ENCODE measurements at regions not wholly inside any gene's neighbourhood (a gene's known extent, or its start where the extent isn't known, plus 50 kb on each side); places are given as distances from the start of the nearest gene placed in this dataset.

DNA sequence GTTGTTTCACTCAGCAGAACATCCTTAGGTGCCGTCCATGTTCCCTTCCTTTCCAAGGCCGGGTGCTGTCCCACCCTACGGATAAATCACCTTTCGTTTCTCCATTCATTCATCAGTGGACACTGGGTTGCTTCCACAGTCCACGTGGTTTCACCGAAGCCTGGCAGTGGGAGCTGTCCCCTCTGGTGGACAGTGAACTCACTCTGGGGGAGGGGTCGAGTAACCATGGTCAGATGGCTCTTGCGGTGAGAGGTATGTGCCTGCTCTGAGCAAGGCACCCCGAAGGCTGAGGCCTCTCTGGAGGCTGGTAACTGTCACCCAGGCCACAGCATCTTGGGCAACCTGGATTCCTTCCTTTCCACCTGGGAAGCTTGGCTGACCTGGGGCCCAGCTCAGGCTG lies 61.5 kb upstream of the TWIST2 start:
- TF ChIP-seq, protein P1, sequence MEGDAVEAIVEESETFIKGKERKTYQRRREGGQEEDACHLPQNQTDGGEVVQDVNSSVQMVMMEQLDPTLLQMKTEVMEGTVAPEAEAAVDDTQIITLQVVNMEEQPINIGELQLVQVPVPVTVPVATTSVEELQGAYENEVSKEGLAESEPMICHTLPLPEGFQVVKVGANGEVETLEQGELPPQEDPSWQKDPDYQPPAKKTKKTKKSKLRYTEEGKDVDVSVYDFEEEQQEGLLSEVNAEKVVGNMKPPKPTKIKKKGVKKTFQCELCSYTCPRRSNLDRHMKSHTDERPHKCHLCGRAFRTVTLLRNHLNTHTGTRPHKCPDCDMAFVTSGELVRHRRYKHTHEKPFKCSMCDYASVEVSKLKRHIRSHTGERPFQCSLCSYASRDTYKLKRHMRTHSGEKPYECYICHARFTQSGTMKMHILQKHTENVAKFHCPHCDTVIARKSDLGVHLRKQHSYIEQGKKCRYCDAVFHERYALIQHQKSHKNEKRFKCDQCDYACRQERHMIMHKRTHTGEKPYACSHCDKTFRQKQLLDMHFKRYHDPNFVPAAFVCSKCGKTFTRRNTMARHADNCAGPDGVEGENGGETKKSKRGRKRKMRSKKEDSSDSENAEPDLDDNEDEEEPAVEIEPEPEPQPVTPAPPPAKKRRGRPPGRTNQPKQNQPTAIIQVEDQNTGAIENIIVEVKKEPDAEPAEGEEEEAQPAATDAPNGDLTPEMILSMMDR (conservative IDR thresholded peaks at IDR 0.05; ENCODE audit: low read length): peak; percentile 18; the same call in 1 of the 2 replicates
- peak; percentile 82 for DNase-seq (ENCODE audit: low read depth)
- peak overlapping the region; percentile 60 for H3K4me3 ChIP-seq (ENCODE audit: low read length)

DNA sequence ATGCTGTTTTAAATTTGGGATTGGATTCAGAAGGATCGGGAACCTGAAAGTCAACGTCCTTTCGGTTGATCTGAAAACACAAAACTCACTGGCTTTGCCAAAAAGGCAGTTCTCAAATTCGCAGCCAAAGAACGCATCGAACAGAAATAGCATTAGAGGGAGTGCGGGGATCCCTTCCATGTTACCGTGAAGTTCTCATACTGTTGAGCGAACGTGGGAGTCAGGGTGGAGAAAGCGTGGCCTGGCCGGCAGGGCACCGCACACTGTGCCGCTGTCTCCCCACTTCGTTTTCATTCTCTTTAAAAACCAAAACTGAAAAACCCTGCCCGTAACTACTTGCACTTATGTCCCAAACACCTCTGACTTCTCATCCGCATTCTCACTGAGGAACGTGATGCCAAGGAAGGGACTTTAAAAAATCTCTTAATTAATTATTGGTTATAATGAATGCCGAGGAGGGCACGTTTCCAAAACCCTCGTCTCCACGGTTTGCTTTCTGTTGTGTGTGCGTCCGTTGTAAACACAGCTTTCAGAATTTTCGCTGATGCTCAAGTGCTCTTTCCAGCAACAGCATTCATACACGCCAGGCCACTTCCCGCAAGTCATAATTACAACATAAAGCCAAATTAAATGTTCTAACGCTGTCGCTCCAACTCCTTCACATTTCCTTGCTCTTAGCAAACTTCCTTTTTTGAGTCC lies 60.9 kb upstream of the TWIST2 start:
- TF ChIP-seq, protein P1 (conservative IDR thresholded peaks at IDR 0.05; ENCODE audit: low read length): no peak; the same call in 1 of the 2 replicates
- peak overlapping the region; percentile 60 for H3K4me3 ChIP-seq (ENCODE audit: low read length)
- DNase-seq (ENCODE audit: low read depth): peak; percentile 87

DNA sequence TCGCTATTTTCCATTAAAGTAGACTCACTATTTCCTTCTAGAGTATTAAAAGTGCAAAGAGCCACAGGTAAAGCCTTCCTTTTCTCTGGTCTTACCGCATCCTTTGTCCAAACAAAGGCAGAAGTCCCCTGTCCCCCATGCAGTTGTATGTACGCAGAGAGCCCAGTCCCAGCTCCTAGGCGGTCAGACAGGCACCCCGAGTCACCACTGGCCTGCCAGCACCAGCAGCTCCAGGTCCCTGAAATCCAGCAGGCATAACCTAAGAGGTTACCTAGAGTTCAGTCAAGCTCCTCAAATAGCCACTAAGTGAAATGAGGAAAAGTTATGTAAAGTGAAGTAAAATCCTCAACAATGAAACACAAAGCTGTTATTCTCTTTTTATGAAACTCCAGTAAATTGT lies 60.4 kb upstream of the TWIST2 start:
- TF ChIP-seq, protein P1 (conservative IDR thresholded peaks at IDR 0.05; ENCODE audit: low read length): no peak
- H3K4me3 ChIP-seq (ENCODE audit: low read length): peak overlapping the region; percentile 60
- DNase-seq (ENCODE audit: low read depth): peak; percentile 63

DNA sequence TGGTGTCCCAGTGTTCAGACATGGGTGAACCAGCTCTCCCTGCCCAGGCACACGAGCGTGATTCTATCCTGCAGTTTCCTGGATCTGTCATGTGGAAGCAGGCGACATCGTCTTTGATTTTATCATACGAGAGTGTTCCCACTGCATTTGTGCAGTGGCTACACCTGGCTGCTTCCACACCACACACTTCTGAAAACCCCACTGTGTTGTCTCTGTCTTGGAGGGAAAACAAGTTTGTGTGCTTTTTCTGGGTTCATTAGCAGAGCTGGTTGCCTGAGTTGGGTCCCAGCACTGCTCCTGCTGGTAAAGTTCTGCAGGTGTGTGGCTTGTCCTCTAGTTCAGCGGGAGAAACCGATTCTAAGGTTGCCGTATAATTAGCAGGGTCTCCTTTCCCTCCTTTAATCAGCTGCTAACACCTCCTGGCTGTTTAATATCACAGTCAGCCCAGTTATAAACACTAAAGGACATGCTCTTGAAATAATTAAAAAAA lies 58.5 kb upstream of the TWIST2 start:
- peak overlapping the region; percentile 60 for H3K4me3 ChIP-seq (ENCODE audit: low read length)
- peak; percentile 40 for DNase-seq (ENCODE audit: low read depth)
- TF ChIP-seq, protein P1 (conservative IDR thresholded peaks at IDR 0.05; ENCODE audit: low read length): peak; percentile 54

DNA sequence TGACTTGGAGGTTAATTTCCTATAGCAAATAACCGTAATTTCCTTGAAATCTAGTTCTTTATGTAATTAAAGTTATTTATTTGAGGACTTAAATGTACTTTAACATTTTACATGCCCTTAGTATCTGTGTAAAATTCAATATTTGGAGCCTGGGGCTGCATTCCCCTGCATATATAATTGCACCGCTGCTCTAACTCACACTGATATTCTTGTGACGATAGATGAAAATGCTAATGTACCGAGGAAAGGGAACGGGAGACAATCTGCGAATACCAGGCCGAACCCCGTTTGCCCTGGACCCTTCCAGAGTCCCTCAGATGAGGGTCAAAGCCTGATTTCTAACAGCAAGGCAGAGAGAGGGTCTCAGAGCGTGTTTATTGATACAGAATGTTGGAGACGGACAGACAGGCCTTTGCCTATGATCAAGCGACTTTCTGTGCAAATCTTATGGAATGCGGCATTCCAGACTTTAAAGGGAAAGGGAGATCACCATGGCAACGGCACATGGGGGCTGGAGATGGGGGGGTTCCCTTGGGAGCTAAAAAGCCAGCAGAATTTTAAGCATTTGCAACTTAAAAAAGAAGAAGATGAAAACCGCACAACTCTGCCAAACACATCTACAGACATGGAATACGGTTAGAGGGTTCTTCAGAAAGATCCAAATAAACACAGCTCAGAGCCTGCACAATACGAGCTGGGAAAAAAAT lies 57.6 kb upstream of the TWIST2 start:
- TF ChIP-seq, protein P1 (conservative IDR thresholded peaks at IDR 0.05; ENCODE audit: low read length): no peak
- peak overlapping the region; percentile 58 for H3K4me3 ChIP-seq (ENCODE audit: low read length)
- peak; percentile 92 for DNase-seq (ENCODE audit: low read depth)

DNA sequence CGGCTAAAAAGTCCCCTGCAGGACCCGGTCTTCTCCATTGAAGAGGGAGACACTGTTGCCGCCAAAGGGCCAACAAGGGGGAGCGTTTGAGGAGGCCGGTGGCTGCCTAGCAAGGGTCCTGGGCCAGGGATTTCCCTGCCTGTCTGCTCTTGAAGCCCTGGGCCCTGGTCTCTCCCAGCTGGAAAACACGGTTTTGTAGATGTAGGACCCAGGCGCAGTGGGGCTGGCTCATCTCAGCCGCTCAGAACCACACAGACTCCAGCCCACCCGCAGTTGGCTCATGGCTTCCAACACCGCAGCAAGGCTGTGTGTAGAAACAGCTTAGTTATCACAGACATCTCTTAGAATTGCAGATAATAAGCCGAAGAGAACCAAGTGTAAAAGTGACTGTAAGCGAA lies 57.1 kb upstream of the TWIST2 start:
- H3K4me3 ChIP-seq (ENCODE audit: low read length): peak overlapping the region; percentile 58
- DNase-seq (ENCODE audit: low read depth): peak; percentile 58
- TF ChIP-seq, protein P1 (conservative IDR thresholded peaks at IDR 0.05; ENCODE audit: low read length): no peak

Measured in AG10803 (cell line).